Memory B cell (primary cell): ENCODE measurements at regions not wholly inside any gene's neighbourhood (a gene's known extent, or its start where the extent isn't known, plus 50 kb on each side); places are given as distances from the start of the nearest gene placed in this dataset.

Experiments used
- ATAC-seq: fragments of 150-1000 bp; cut with Tn5 transposase; 2 replicates; pipeline ENCODE4 v1.10.0; 2021; ENCODE audit warnings: low read depth, mild to moderate bottlenecking, moderate library complexity
- DNase-seq, 2 donors: peaks; one replicate each; pipeline ENCODE4 v3.0.0; 2022; ENCODE audit warnings: low spot score in 2 of 2
- H3K27ac Mint-ChIP-seq: one replicate; pipeline ENCODE4 v1.8.0; 2022; ENCODE audit warnings: mild to moderate bottlenecking, moderate library complexity, mixed read lengths
- H3K27me3 Mint-ChIP-seq: one replicate; pipeline ENCODE4 v1.8.0; 2022; ENCODE audit warnings: mixed read lengths
- H3K36me3 Mint-ChIP-seq: one replicate; pipeline ENCODE4 v1.8.0; 2022; ENCODE audit warnings: mild to moderate bottlenecking, mixed read lengths
- H3K4me1 Mint-ChIP-seq: one replicate; pipeline ENCODE4 v1.8.0; 2022; ENCODE audit warnings: mixed read lengths
- H3K4me3 Mint-ChIP-seq: one replicate; pipeline ENCODE4 v1.8.0; 2022; ENCODE audit warnings: mild to moderate bottlenecking, moderate library complexity, mixed read lengths
- H3K9me3 Mint-ChIP-seq: one replicate; pipeline ENCODE4 v1.8.0; 2022; ENCODE audit warnings: mixed read lengths

- no peak for DNase-seq
- Mint-ChIP-seq H3K9me3 (no peaks in the 10 kb centered on the region), H3K36me3 (no peaks in the 10 kb centered on the region), H3K27me3 (peaks cover 2% of the 10 kb centered on the region), H3K4me1 (no peaks in the 10 kb centered on the region), H3K27ac (no peak overlapping the region), H3K4me3 (no peak overlapping the region)
- ATAC-seq, result no peak
Observed at GRCh38 chr12:115472852-115473251, 788.9 kb upstream of the TBX3 start.

GRCh38 chr12:115470977-115471376 lies 787.0 kb upstream of the TBX3 start:
- Mint-ChIP-seq H3K9me3 (no peaks in the 10 kb centered on the region), H3K27me3 (peaks cover 4% of the 10 kb centered on the region), H3K4me1 (no peaks in the 10 kb centered on the region), H3K36me3 (no peaks in the 10 kb centered on the region), H3K27ac (no peak overlapping the region), H3K4me3 (no peak overlapping the region)
- DNase-seq (no peak), ATAC-seq (no peak)

GRCh38 chr12:115470526-115470925 lies 786.6 kb upstream of the TBX3 start:
- ATAC-seq (no peak), DNase-seq (no peak)
- Mint-ChIP-seq H3K4me3 (no peak overlapping the region), H3K27ac (no peak overlapping the region), H3K36me3 (no peaks in the 10 kb centered on the region), H3K27me3 (peaks cover 4% of the 10 kb centered on the region), H3K9me3 (no peaks in the 10 kb centered on the region), H3K4me1 (no peaks in the 10 kb centered on the region)

- Mint-ChIP-seq H3K27ac (no peak overlapping the region), H3K36me3 (no peaks in the 10 kb centered on the region), H3K9me3 (no peaks in the 10 kb centered on the region), H3K27me3 (peaks cover 4% of the 10 kb centered on the region), H3K4me3 (no peak overlapping the region), H3K4me1 (no peaks in the 10 kb centered on the region)
- DNase-seq (no peak), ATAC-seq (no peak)
Observed at GRCh38 chr12:115468087-115468510, 784.1 kb upstream of the TBX3 start.

GRCh38 chr12:115467531-115467930 lies 783.6 kb upstream of the TBX3 start:
- Mint-ChIP-seq H3K4me1 (no peaks in the 10 kb centered on the region), H3K4me3 (no peak overlapping the region), H3K36me3 (no peaks in the 10 kb centered on the region), H3K27ac (no peak overlapping the region), H3K27me3 (peaks cover 4% of the 10 kb centered on the region), H3K9me3 (no peaks in the 10 kb centered on the region)
- no peak for ATAC-seq
- DNase-seq, result no peak

- Mint-ChIP-seq H3K4me1 (no peaks in the 10 kb centered on the region), H3K27me3 (peaks cover 4% of the 10 kb centered on the region), H3K36me3 (no peaks in the 10 kb centered on the region), H3K4me3 (no peak overlapping the region), H3K9me3 (no peaks in the 10 kb centered on the region), H3K27ac (no peak overlapping the region)
- no peak for ATAC-seq
- no peak for DNase-seq
Observed at GRCh38 chr12:115466076-115466475, 782.1 kb upstream of the TBX3 start.

GRCh38 chr12:115464661-115465060 lies 780.7 kb upstream of the TBX3 start:
- H3K9me3 Mint-ChIP-seq, result no peaks in the 10 kb centered on the region

GRCh38 chr12:115464111-115464581 lies 780.2 kb upstream of the TBX3 start:
- no peaks in the 10 kb centered on the region for H3K9me3 Mint-ChIP-seq
- H3K36me3 Mint-ChIP-seq, result no peaks in the 10 kb centered on the region
- no peaks in the 10 kb centered on the region for H3K4me1 Mint-ChIP-seq
- ATAC-seq (no peak), DNase-seq (no peak)
- peaks cover 4% of the 10 kb centered on the region for H3K27me3 Mint-ChIP-seq
- no peak overlapping the region for H3K27ac Mint-ChIP-seq
- no peak overlapping the region for H3K4me3 Mint-ChIP-seq

More at GRCh38 chr12:115464661-115465060, 780.7 kb upstream of the TBX3 start:
- H3K4me3 Mint-ChIP-seq, result no peak overlapping the region
- no peak overlapping the region for H3K27ac Mint-ChIP-seq
- H3K4me1 Mint-ChIP-seq, result no peaks in the 10 kb centered on the region
- H3K27me3 Mint-ChIP-seq, result peaks cover 4% of the 10 kb centered on the region
- no peak for DNase-seq
- ATAC-seq, result no peak
- no peaks in the 10 kb centered on the region for H3K36me3 Mint-ChIP-seq

- H3K4me3 Mint-ChIP-seq, result no peak overlapping the region
- H3K27me3 Mint-ChIP-seq, result no peaks in the 10 kb centered on the region
- ATAC-seq (no peak), DNase-seq (no peak)
- no peaks in the 10 kb centered on the region for H3K36me3 Mint-ChIP-seq
- H3K27ac Mint-ChIP-seq, result no peak overlapping the region
- H3K4me1 Mint-ChIP-seq, result no peaks in the 10 kb centered on the region
- peaks cover 2% of the 10 kb centered on the region for H3K9me3 Mint-ChIP-seq
Observed at GRCh38 chr12:115461401-115461800, 777.4 kb upstream of the TBX3 start.

- Mint-ChIP-seq H3K9me3 (peaks cover 2% of the 10 kb centered on the region), H3K4me3 (no peak overlapping the region), H3K27me3 (peaks cover under 1% of the 10 kb centered on the region), H3K36me3 (no peaks in the 10 kb centered on the region), H3K4me1 (no peaks in the 10 kb centered on the region), H3K27ac (no peak overlapping the region)
- DNase-seq, result no peak
- ATAC-seq, result no peak
Observed at GRCh38 chr12:115457798-115458197, 773.8 kb upstream of the TBX3 start.

- H3K27ac Mint-ChIP-seq, result no peak overlapping the region
- peaks cover 2% of the 10 kb centered on the region for H3K9me3 Mint-ChIP-seq
- ATAC-seq (no peak), DNase-seq (no peak)
- H3K27me3 Mint-ChIP-seq, result peaks cover 7% of the 10 kb centered on the region
- peaks cover 4% of the 10 kb centered on the region for H3K36me3 Mint-ChIP-seq
- no peak overlapping the region for H3K4me3 Mint-ChIP-seq
- H3K4me1 Mint-ChIP-seq, result peaks cover 6% of the 10 kb centered on the region
Observed at GRCh38 chr12:115456946-115457689, 773.1 kb upstream of the TBX3 start.

- peaks cover 10% of the 10 kb centered on the region for H3K27me3 Mint-ChIP-seq
- peaks cover 4% of the 10 kb centered on the region for H3K36me3 Mint-ChIP-seq
- DNase-seq (no peak), ATAC-seq (no peak)
- no peak overlapping the region for H3K27ac Mint-ChIP-seq
- H3K9me3 Mint-ChIP-seq, result peaks cover 2% of the 10 kb centered on the region
- H3K4me1 Mint-ChIP-seq, result peaks cover 6% of the 10 kb centered on the region
- no peak overlapping the region for H3K4me3 Mint-ChIP-seq
Observed at GRCh38 chr12:115455268-115455681, 771.3 kb upstream of the TBX3 start.

- Mint-ChIP-seq H3K27me3 (peaks cover 15% of the 10 kb centered on the region), H3K4me3 (peak overlapping the region; percentile 66)
- ATAC-seq, result no peak
Observed at GRCh38 chr12:115452751-115453281, 768.8 kb upstream of the TBX3 start.

GRCh38 chr12:115451780-115452736 lies 768.1 kb upstream of the TBX3 start:
- no peak for ATAC-seq
- peaks cover 15% of the 10 kb centered on the region for H3K27me3 Mint-ChIP-seq

More at GRCh38 chr12:115452751-115453281, 768.8 kb upstream of the TBX3 start:
- Mint-ChIP-seq H3K27ac (no peak overlapping the region), H3K4me1 (peaks cover 6% of the 10 kb centered on the region), H3K9me3 (peaks cover 2% of the 10 kb centered on the region), H3K36me3 (peaks cover 4% of the 10 kb centered on the region)
- DNase-seq, result no peak

More at GRCh38 chr12:115451780-115452736, 768.1 kb upstream of the TBX3 start:
- Mint-ChIP-seq H3K4me1 (peaks cover 6% of the 10 kb centered on the region), H3K4me3 (peak overlapping the region; percentile 66), H3K9me3 (peaks cover 2% of the 10 kb centered on the region), H3K36me3 (peaks cover 4% of the 10 kb centered on the region), H3K27ac (no peak overlapping the region)
- no peak for DNase-seq
